CD4-positive, alpha-beta T cell treated with Interferon gamma for 1 hour (primary cell): ENCODE measurements at regions not wholly inside any gene's neighbourhood (a gene's known extent, or its start where the extent isn't known, plus 50 kb on each side); places are given as distances from the start of the nearest gene placed in this dataset.

ENCODE experiments used
- DNase-seq: peaks from one replicate; pipeline ENCODE4 v3.0.0-alpha.2; 2020

- DNase-seq, result no peak
These were observed 149.0 kb upstream of the KCNIP4 start for GRCh38 chr4:22097596-22097995.

DNA sequence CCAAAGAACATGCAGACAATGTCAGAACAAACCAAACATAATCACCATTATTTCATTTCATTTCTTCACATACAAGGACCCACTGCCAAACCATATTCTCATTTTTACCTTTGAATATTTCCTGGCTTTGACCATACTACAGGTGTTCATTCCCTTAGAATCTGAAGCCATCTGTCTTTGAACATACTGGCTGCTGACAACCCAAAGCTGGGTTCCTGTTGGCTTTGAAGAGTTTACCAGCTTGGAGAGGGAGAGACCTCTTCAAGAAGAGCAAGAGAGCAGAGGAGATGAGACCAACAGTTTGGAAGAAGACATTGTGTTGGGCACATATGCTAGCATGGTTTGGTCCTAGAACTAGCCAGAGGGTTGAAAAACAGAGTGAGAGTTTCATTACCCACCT is 145.6 kb upstream of the KCNIP4 start:
- no peak for DNase-seq

DNA sequence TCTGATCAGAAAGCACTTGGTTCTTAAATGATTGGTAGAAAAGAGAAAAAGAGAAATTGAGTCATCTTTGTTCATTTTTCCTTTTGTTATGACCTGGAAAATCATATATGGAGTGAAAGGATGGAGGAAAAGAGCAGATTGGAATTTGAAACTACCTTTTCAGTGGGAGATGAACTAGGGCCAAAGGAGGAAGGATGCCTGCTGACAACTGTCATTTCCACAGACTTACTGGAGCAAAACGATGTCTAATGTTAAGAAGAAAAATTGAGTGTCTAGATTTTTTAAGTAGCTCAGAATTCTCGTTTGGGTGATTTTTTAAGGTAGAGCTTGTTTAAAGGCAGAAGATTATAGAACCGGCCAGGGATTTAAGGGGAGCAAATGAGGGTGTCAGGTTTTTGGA is 144.6 kb upstream of the KCNIP4 start:
- DNase-seq, result no peak

DNA sequence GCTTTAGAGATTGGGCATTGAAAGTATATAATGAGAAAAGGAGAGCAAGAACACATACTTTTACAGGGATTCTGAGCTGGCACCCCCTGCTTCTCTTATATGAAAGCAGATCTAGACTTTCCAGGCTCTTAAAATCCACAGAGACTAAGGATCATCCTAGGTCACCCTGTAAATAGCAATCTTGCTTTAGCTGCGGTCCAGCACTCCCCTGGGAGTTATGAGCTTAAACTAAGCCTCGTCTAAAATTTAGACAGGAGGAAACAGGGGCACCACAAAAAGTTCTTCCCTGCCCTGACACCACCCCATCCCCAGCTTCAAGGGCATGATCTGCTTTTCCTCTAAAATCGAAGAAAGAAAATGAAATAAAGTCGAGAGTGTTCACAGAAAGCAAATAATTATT is 143.3 kb upstream of the KCNIP4 start:
- no peak for DNase-seq

GRCh38 chr4:22091352-22091717 is 142.8 kb upstream of the KCNIP4 start:
- no peak for DNase-seq

GRCh38 chr4:22090661-22091351 is 142.2 kb upstream of the KCNIP4 start:
- no peak for DNase-seq

DNA sequence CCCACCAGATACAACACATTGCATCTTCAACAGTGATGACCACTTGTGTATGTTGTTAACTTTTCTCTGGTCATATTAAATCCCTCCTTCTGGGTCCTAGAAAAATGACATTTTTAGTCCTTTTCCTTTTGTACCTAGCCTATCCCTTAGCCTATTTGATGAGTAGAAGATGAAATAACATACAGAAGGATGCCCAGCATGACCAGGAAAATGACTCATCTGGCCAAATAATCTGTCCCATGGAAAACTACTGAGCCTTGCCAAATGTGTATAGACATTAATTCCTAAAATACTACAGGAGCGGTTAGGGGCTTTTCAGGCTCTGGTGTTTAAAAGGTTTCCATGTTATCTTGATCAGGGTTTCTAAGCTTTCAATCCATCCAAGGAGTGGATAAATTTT is 129.0 kb upstream of the KCNIP4 start:
- no peak for DNase-seq

- DNase-seq, result no peak
These were observed 124.2 kb upstream of the KCNIP4 start for GRCh38 chr4:22072726-22073125.

GRCh38 chr4:22072240-22072639 is 123.7 kb upstream of the KCNIP4 start:
- no peak for DNase-seq

- DNase-seq, result no peak
These were observed 123.2 kb upstream of the KCNIP4 start for GRCh38 chr4:22071749-22072148.

DNA sequence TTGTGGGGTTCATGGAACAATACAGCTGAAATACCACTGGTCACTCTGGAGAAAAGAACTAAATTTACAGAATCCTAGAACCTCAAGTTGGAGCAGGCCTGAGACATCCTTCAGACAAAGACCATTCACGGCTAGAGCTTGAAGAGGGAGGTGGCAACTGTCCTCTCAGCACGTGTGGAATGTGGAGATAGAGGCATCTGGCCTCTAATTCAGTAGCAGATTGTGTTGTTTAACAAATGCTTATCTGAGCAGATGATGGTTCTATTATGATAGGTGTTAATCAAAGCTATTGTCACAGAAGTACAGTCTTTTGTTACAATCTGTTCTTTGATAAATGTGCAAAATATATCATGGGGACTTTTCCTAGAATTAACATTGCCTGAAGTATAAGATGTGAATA is 121.7 kb upstream of the KCNIP4 start:
- DNase-seq, result no peak

DNA sequence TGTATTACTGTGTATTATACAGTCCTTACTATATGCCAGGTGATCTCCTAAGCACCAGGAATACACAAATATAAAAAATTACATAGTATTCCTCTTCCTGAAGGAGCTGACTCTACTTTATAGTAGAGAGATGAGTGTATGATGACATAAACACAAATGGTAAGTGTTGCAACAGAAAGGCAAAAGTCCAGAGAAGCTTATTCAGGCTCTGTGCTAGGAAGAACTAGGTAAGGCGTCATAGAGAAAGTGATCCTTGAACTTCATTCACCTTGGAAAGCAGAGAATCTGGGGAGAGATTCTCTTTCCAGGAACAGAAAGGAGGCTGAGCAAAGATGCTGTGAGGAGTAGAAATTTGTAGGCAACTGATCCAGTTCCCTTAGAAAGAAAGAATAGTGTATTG is 115.0 kb upstream of the KCNIP4 start:
- no peak for DNase-seq

- no peak for DNase-seq
These were observed 114.1 kb upstream of the KCNIP4 start for GRCh38 chr4:22062676-22063075.

DNA sequence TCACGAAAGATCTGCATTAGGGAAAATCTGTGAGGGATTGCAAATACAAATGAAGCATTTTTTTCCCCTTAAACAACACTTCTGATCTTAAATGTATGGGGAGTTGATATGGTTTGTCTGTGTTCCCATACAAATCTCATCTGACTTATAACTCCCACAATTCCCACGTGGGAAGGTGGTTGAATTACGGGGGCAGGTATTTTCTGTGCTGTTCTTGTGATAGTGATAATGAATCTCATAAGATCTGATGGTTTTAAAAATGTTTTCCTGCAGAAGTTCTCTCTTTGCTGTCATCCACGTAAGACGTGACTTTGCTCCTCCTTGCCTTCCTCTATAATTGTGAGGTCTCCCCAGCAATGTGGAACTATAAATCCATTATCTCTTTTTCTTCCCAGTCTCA is 107.4 kb upstream of the KCNIP4 start:
- DNase-seq, result no peak

DNA sequence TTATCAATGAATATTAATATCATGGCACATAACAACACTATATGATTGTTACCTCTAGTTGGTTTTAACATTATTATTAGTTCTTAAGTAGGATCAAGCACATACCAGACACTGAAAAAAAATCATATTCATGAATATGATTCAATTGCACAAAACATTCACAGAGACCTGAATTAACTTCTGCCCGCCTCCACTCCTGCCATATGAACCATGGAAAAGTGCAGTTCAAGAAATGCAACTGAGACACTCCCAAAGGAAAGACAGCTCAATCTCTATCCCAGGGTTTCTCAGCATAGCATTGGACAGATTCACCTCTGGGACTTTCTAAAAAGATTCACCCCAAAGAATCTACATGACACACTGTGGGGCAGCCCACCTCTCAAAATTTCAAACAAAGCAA is 103.5 kb upstream of the KCNIP4 start:
- no peak for DNase-seq

GRCh38 chr4:22048323-22048722 is 99.8 kb upstream of the KCNIP4 start:
- DNase-seq, result no peak

DNA sequence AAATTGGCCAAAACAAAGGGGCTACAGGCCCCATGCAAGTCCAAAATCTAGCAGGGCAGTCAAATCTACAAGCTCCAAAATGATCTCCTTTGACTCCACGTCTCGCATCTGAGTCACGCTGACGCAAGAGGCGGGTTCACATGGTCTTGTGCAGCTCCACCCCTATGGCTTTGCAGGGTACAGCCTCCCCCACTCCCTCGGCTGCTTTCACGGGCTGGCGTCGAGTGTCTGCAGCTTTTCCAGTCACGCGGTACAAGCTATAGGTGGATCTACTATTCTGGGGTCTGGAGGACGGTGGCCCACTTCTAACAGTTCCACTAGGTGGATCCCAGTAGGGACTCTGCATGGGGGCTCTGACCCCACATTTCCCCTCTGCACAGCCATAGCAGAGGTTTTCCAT is 99.2 kb upstream of the KCNIP4 start:
- no peak for DNase-seq

DNA sequence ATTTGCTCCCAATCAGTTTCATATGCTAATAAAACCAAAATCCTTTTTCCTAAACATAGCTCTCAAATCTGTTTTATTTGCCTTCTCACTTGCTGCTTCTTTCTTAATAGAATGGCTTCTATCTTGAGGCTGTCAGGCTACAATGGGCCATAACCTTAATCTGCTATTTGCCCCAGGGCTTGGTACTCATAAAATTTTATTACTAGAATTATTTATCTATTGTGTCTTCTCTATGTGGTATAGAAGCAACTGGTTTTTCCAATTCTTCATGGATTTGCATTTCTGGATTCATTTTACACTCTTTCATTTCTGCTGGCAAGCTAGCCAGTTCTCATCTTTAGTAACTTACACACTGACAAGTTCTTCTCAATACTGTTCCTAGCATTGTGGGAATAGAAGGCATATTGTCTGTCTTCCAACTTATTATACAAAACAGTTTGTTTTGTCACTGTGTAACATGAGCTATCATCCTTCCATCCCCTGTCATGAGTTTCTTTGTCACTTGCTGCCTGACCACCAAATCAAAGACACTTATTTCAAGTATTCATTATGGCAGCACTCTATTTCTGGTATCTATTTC is 96.6 kb upstream of the KCNIP4 start:
- no peak for DNase-seq

DNA sequence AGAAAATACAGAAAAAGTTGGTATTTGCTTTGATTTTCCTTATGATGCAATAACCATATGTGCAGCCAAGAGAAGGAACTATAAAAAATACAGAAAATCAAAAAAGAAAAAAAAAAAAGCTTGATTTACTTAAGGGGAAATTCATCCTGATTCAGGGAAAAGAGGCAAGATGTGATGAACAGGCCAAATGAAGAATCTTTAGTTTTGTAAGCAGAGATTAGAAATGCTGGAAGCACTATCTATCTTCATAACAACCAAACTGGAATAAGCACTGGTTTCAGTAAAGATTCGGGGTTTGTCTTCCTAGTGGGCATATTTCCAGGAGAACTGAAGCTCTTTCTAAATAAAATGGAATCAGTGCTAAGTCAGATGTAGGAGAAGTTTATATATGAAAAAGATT is 82.9 kb upstream of the KCNIP4 start:
- DNase-seq, result no peak

DNA sequence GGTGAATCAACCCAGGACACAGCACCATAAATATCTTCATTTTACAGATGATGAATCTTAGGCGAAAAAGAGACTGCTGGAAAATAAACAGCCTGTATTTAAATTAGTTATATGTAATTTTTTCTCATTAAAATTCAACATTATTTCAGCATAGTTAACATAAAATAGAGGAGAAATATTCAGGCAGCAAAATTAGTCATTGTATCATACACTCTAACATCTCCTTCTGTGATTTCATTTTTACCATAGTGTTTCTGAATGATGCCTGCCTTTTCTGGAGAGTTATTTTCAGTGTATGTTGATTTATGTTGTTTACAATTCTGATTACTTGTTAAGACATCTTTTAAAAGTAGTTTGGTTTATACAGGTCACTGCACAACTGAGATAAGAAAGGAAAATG is 82.3 kb upstream of the KCNIP4 start:
- no peak for DNase-seq

GRCh38 chr4:22030307-22030706 is 81.7 kb upstream of the KCNIP4 start:
- DNase-seq, result no peak

DNA sequence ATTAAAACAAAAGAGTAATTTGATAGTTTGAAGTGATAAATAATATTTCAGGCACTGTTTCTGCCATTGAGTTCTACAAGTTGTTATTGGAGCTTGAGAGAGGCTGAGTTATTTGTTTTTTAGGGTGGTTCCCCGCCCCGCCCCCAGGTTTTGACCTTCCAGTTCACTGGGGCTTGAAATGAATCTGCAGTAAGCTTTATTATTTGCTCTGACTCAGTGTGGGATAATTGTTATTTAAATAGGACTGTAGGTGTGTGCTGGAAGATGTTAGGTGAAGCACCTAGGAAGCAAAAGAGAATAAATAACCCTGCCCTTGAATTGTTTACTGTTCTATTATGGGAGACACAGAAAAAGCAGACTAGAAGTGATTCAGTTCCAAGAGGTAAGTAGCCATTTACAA is 81.2 kb upstream of the KCNIP4 start:
- DNase-seq, result no peak

GRCh38 chr4:22021106-22021505 is 72.5 kb upstream of the KCNIP4 start:
- no peak for DNase-seq

DNA sequence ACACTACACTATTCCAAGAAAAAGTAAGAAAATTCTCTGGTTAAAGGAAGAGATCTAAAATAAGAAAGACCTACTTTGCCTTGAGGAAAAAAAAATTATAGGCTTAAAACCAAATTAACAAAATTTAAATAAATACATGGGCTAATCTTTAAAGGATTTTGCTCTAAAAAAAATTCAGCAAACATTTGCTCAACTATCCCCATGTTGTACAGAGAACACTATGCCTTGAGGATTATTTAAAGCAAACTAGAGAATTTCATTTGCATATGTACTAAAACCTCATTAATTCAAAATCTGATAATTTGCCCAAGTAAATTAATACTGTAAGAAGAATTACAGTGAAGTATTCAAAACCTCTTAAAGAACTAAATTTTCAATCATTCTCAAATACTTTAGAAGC is 71.6 kb upstream of the KCNIP4 start:
- no peak for DNase-seq

- no peak for DNase-seq
These were observed 71.1 kb upstream of the KCNIP4 start for GRCh38 chr4:22019676-22020075.
